WTC11 (cell line): ENCODE measurements at regions not wholly inside any gene's neighbourhood (a gene's known extent, or its start where the extent isn't known, plus 50 kb on each side); places are given as distances from the start of the nearest gene placed in this dataset.

Experiments used
- ATAC-seq: fragments of 200-7000 bp; cut with Tn5 transposase; 2 replicates; pipeline ENCODE4 v1.10.0; 2021; ENCODE audit warnings: mild to moderate bottlenecking, moderate library complexity
- CTCF ChIA-PET: fragments of 300-600 bp; sonication (Branson Sonifier 250); formaldehyde crosslinking; loops from one replicate; lab custom pipeline; 2021; ENCODE audit warnings: antibody characterized with exemption; lab: Charles Lee
- POLR2A ChIA-PET: fragments of 350-600 bp; sonication (Branson Sonifier 250); formaldehyde crosslinking; loops from one replicate; lab custom pipeline; 2021; ENCODE audit warnings: antibody characterized with exemption; lab: Charles Lee
- DNase-seq: peaks from one replicate; pipeline ENCODE4 v3.0.0; 2021; ENCODE audit warnings: low spot score
- H3K27ac Mint-ChIP-seq: 2 replicates; pipeline ENCODE4 v1.8.0; 2021; ENCODE audit warnings: mixed read lengths
- H3K27me3 Mint-ChIP-seq: 2 replicates; pipeline ENCODE4 v1.8.0; 2021; ENCODE audit warnings: low read depth, mild to moderate bottlenecking, moderate library complexity, mixed read lengths
- H3K36me3 Mint-ChIP-seq: 2 replicates; pipeline ENCODE4 v1.8.0; 2021; ENCODE audit warnings: mixed read lengths
- H3K4me1 Mint-ChIP-seq: 2 replicates; pipeline ENCODE4 v1.8.0; 2022; ENCODE audit warnings: mixed read lengths
- H3K4me3 Mint-ChIP-seq: 2 replicates; pipeline ENCODE4 v1.8.0; 2021; ENCODE audit warnings: mild to moderate bottlenecking, moderate library complexity, mixed read lengths
- H3K9me3 Mint-ChIP-seq: 2 replicates; pipeline ENCODE4 v1.8.0; 2021; ENCODE audit warnings: mixed read lengths
- ATF6 ChIP-seq: sonication (generic); formaldehyde crosslinking; IDR thresholded peaks from 2 replicates; pipeline ENCODE4 v1.8.1; 2023; ENCODE audit warnings: mild to moderate bottlenecking, missing genetic modification reagents
- CBFB ChIP-seq: sonication (generic); formaldehyde crosslinking; IDR thresholded peaks from 2 replicates; pipeline ENCODE4 v1.8.1; 2022; ENCODE audit warnings: mild to moderate bottlenecking, low read depth, missing genetic modification reagents
- ERG ChIP-seq: fragments of 250-450 bp; sonication (Bioruptor Pico); IDR thresholded peaks from 2 replicates; pipeline ENCODE4 v1.8.0; 2021; ENCODE audit warnings: mild to moderate bottlenecking
- FOXJ3 ChIP-seq: sonication (generic); formaldehyde crosslinking; IDR thresholded peaks from 2 replicates; pipeline ENCODE4 v1.9.0; 2021; ENCODE audit warnings: missing genetic modification reagents, mild to moderate bottlenecking, borderline replicate concordance
- FOXK1 ChIP-seq: sonication (generic); formaldehyde crosslinking; IDR thresholded peaks from 2 replicates; pipeline ENCODE4 v1.8.0; 2022; ENCODE audit warnings: mild to moderate bottlenecking, moderate library complexity, missing genetic modification reagents
- FOXP1 ChIP-seq: sonication (generic); formaldehyde crosslinking; IDR thresholded peaks from 2 replicates; pipeline ENCODE4 v1.8.0; 2022; ENCODE audit warnings: missing genetic modification reagents, mild to moderate bottlenecking, moderate library complexity, borderline replicate concordance
- FOXP4 ChIP-seq: sonication (generic); formaldehyde crosslinking; IDR thresholded peaks from 2 replicates; pipeline ENCODE4 v1.8.0; 2022; ENCODE audit warnings: mild to moderate bottlenecking, missing genetic modification reagents
- GRHL2 ChIP-seq: fragments of 250-450 bp; sonication (Bioruptor Pico); IDR thresholded peaks from 2 replicates; pipeline ENCODE4 v1.8.0; 2022; ENCODE audit warnings: mild to moderate bottlenecking, moderate library complexity; ENCODE audit not compliant: insufficient replicate concordance, severe bottlenecking
- HMGA2 ChIP-seq: fragments of 250-450 bp; sonication (Bioruptor Pico); IDR thresholded peaks from 2 replicates; pipeline ENCODE4 v1.4.0; 2021; ENCODE audit warnings: mild to moderate bottlenecking, moderate library complexity
- IRF1 ChIP-seq: sonication (generic); formaldehyde crosslinking; IDR thresholded peaks from 2 replicates; pipeline ENCODE4 v1.8.0; 2023; ENCODE audit warnings: missing genetic modification reagents
- MAX ChIP-seq: sonication (generic); formaldehyde crosslinking; IDR thresholded peaks from 2 replicates; pipeline ENCODE4 v1.8.0; 2022; ENCODE audit warnings: mild to moderate bottlenecking, missing genetic modification reagents
- MXD4 ChIP-seq: fragments of 250-450 bp; sonication (Bioruptor Pico); IDR thresholded peaks from 2 replicates; pipeline ENCODE4 v1.8.0; 2021; ENCODE audit warnings: mild to moderate bottlenecking, moderate library complexity, borderline replicate concordance
- NR1H2 ChIP-seq: sonication (generic); formaldehyde crosslinking; IDR thresholded peaks from 2 replicates; pipeline ENCODE4 v1.9.0; 2021; ENCODE audit warnings: mild to moderate bottlenecking, moderate library complexity, missing genetic modification reagents
- RORB ChIP-seq: fragments of 250-450 bp; sonication (Bioruptor Pico); IDR thresholded peaks from 2 replicates; pipeline ENCODE4 v1.9.0; 2021; ENCODE audit warnings: mild to moderate bottlenecking
- SP1 ChIP-seq: sonication (generic); formaldehyde crosslinking; conservative IDR thresholded peaks from 2 replicates; pipeline ENCODE4 v1.8.1; 2022; ENCODE audit warnings: missing genetic modification reagents
- USF2 ChIP-seq: sonication (generic); formaldehyde crosslinking; IDR thresholded peaks from 2 replicates; pipeline ENCODE4 v1.8.1; 2023; ENCODE audit warnings: mild to moderate bottlenecking, missing genetic modification reagents, moderate library complexity
- ZNF317 ChIP-seq: sonication (generic); formaldehyde crosslinking; IDR thresholded peaks from 2 replicates; pipeline ENCODE4 v1.8.1; 2023; ENCODE audit warnings: low read depth, mild to moderate bottlenecking, moderate library complexity, missing genetic modification reagents, borderline replicate concordance
- ZNF425 ChIP-seq: fragments of 250-450 bp; sonication (Bioruptor Pico); conservative IDR thresholded peaks from 2 replicates; pipeline ENCODE4 v1.9.0; 2021; ENCODE audit warnings: mild to moderate bottlenecking
- ZNF671 ChIP-seq: fragments of 250-450 bp; sonication (Bioruptor Pico); IDR thresholded peaks from 2 replicates; pipeline ENCODE4 v1.8.0; 2021; ENCODE audit warnings: mild to moderate bottlenecking

GRCh38 chr18:39998317-39998716, 1956.7 kb upstream of the PIK3C3 start:
- TF ChIP-seq HMGA2 (CRISPR knock-in tag), result peak; percentile 16; the same call in 1 of the 2 replicates
- no peak for TF ChIP-seq MXD4 (CRISPR knock-in tag)
- no peak for TF ChIP-seq ZNF425 (CRISPR knock-in tag)
- DNase-seq (no peak), ATAC-seq (no peak)
- no peaks in the 10 kb centered on the region for H3K9me3 Mint-ChIP-seq
- no peaks in the 10 kb centered on the region for H3K36me3 Mint-ChIP-seq
- no peak overlapping the region for H3K4me3 Mint-ChIP-seq
- no peak overlapping the region for H3K27ac Mint-ChIP-seq
- ChIA-PET POLR2A (no interaction called here), CTCF (no interaction called here)
- no peaks in the 10 kb centered on the region for H3K27me3 Mint-ChIP-seq
- peaks cover 6% of the 10 kb centered on the region for H3K4me1 Mint-ChIP-seq

GRCh38 chr18:39994498-39994897, 1960.5 kb upstream of the PIK3C3 start:
- no peaks in the 10 kb centered on the region; the same call in 1 of the 2 replicates for H3K9me3 Mint-ChIP-seq
- ATAC-seq (no peak), DNase-seq (no peak)
- no peak for TF ChIP-seq USF2 (CRISPR knock-in tag)
- peaks cover 12% of the 10 kb centered on the region for H3K4me1 Mint-ChIP-seq
- H3K4me3 Mint-ChIP-seq, result no peak overlapping the region
- POLR2A ChIA-PET, result no interaction called here
- no peaks in the 10 kb centered on the region for H3K36me3 Mint-ChIP-seq
- H3K27ac Mint-ChIP-seq, result no peak overlapping the region
- CTCF ChIA-PET, result no interaction called here
- H3K27me3 Mint-ChIP-seq, result no peaks in the 10 kb centered on the region

- Mint-ChIP-seq H3K27me3 (no peaks in the 10 kb centered on the region), H3K27ac (no peak overlapping the region), H3K36me3 (no peaks in the 10 kb centered on the region), H3K4me3 (no peak overlapping the region), H3K9me3 (no peaks in the 10 kb centered on the region; the same call in 1 of the 2 replicates)
- ChIA-PET POLR2A (no interaction called here), CTCF (no interaction called here)
- DNase-seq (no peak), ATAC-seq (no peak)
- TF ChIP-seq GRHL2 (CRISPR knock-in tag) (no peak), IRF1 (CRISPR knock-in tag) (no peak), FOXP4 (CRISPR knock-in tag) (no peak), MAX (CRISPR knock-in tag) (no peak)
- TF ChIP-seq, all 79 proteins: peak for 0
- peaks cover 12% of the 10 kb centered on the region for H3K4me1 Mint-ChIP-seq
Observed at GRCh38 chr18:39991696-39992265, 1963.3 kb upstream of the PIK3C3 start.

GRCh38 chr18:39990540-39990939, 1964.5 kb upstream of the PIK3C3 start:
- H3K27me3 Mint-ChIP-seq, result no peaks in the 10 kb centered on the region
- peak; percentile 22; the same call in 1 of the 2 replicates for ATAC-seq
- POLR2A ChIA-PET, result no interaction called here
- no peak overlapping the region for H3K27ac Mint-ChIP-seq
- H3K4me3 Mint-ChIP-seq, result no peak overlapping the region
- peaks cover 12% of the 10 kb centered on the region for H3K4me1 Mint-ChIP-seq
- DNase-seq, result no peak
- no peaks in the 10 kb centered on the region for H3K36me3 Mint-ChIP-seq
- CTCF ChIA-PET, result interaction anchor here (1.5 kb wide), 1 partner anchor 17 kb away, joined by 3 read pairs; no protein-coding TSS in a partner anchor
- H3K9me3 Mint-ChIP-seq, result no peaks in the 10 kb centered on the region; the same call in 1 of the 2 replicates
- TF ChIP-seq ZNF671 (CRISPR knock-in tag), result no peak
- TF ChIP-seq CBFB, result no peak
- no peak for TF ChIP-seq ATF6
- TF ChIP-seq ERG (CRISPR knock-in tag), result no peak
- no peak for TF ChIP-seq NR1H2 (CRISPR knock-in tag)
- no peak for TF ChIP-seq FOXK1 (CRISPR knock-in tag)
- TF ChIP-seq FOXJ3 (CRISPR knock-in tag), result no peak
- no peak for TF ChIP-seq RORB
- TF ChIP-seq FOXP1 (CRISPR knock-in tag), result no peak
- TF ChIP-seq ZNF317, result no peak
- TF ChIP-seq SP1 (CRISPR knock-in tag), result no peak
